HTR-8/SVneo (cell line): ENCODE measurements at regions not wholly inside any gene's neighbourhood (a gene's known extent, or its start where the extent isn't known, plus 50 kb on each side); places are given as distances from the start of the nearest gene placed in this dataset.
"Not testable (repeated sequence)": the region's sequence is repeated elsewhere in the genome, so short reads cannot be mapped to it uniquely, and the experiment has no call there.

Experiments used
- DNase-seq: peaks from one replicate; pipeline ENCODE4 v3.0.0; 2011; ENCODE audit warnings: low spot score, mixed read lengths; ENCODE audit not compliant: insufficient read length
- FAIRE-seq: peaks from 2 replicates; lab custom pipeline; 2011; peaks lifted over from hg19 to GRCh38; lab: Jason Lieb, UNC

GRCh38 chr12:63003223-63003819 lies 68.4 kb upstream of the PPM1H start:
- FAIRE-seq (no peak), DNase-seq (no peak)

- not testable (repeated sequence) for FAIRE-seq
Observed at GRCh38 chr12:63002059-63002458, 67.1 kb upstream of the PPM1H start.

GRCh38 chr12:62998454-62998853 lies 63.5 kb upstream of the PPM1H start:
- DNase-seq (no peak), FAIRE-seq (no peak)

More at GRCh38 chr12:63002059-63002458, 67.1 kb upstream of the PPM1H start:
- DNase-seq, result not testable (repeated sequence)

- FAIRE-seq (no peak), DNase-seq (no peak)
Observed at GRCh38 chr12:62995097-62995496, 60.1 kb upstream of the PPM1H start.

GRCh38 chr12:62986844-62987243 lies 51.9 kb upstream of the PPM1H start:
- FAIRE-seq (no peak), DNase-seq (no peak)
